ENCODE measurements at regions not wholly inside any gene's neighbourhood (a gene's known extent, or its start where the extent isn't known, plus 50 kb on each side); places are given as distances from the start of the nearest gene placed in this dataset.

GRCh38 chr11:80625563-80625962, 1184.7 kb upstream of the TENM4 start:
- DNase-seq (no peak), ATAC-seq (ENCODE audit: low read depth) (no peak)
- no peak overlapping the region for H3K4ac ChIP-seq (ENCODE audit: low read depth, low read length)
- no peak for TF ChIP-seq BHLHE40 (IDR thresholded peaks at IDR 0.05; ENCODE audit: low read depth, low read length)
- TF ChIP-seq MAFK (IDR thresholded peaks at IDR 0.05; ENCODE audit: low read depth, low read length), result no peak
- TF ChIP-seq CEBPB (IDR thresholded peaks at IDR 0.05; ENCODE audit: low read depth, low read length), result no peak
- no peak for TF ChIP-seq FOS (IDR thresholded peaks at IDR 0.05; ENCODE audit: low read depth, low read length)
- TF ChIP-seq, protein P1, sequence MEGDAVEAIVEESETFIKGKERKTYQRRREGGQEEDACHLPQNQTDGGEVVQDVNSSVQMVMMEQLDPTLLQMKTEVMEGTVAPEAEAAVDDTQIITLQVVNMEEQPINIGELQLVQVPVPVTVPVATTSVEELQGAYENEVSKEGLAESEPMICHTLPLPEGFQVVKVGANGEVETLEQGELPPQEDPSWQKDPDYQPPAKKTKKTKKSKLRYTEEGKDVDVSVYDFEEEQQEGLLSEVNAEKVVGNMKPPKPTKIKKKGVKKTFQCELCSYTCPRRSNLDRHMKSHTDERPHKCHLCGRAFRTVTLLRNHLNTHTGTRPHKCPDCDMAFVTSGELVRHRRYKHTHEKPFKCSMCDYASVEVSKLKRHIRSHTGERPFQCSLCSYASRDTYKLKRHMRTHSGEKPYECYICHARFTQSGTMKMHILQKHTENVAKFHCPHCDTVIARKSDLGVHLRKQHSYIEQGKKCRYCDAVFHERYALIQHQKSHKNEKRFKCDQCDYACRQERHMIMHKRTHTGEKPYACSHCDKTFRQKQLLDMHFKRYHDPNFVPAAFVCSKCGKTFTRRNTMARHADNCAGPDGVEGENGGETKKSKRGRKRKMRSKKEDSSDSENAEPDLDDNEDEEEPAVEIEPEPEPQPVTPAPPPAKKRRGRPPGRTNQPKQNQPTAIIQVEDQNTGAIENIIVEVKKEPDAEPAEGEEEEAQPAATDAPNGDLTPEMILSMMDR (conservative IDR thresholded peaks at IDR 0.05; ENCODE audit: low read depth, low read length), result no peak
- TF ChIP-seq CHD1 (IDR thresholded peaks at IDR 0.05; ENCODE audit: low read depth, low read length), result no peak
- no peak for TF ChIP-seq RCOR1 (IDR thresholded peaks at IDR 0.05; ENCODE audit: insufficient replicate concordance, low read length)
- TF ChIP-seq RFX5 (IDR thresholded peaks at IDR 0.05; ENCODE audit: low read depth, low read length), result no peak
- TF ChIP-seq RAD21 (IDR thresholded peaks at IDR 0.05; ENCODE audit: low read length), result no peak
- intact Hi-C loops (cut with micrococcal nuclease), result no loop called here
- no peaks in the 10 kb centered on the region for H3K9me3 ChIP-seq (ENCODE audit: control insufficient read depth, insufficient read depth, low read length)
- no peak overlapping the region for H2BK120ac ChIP-seq (ENCODE audit: low read depth, low read length)
- H2BK5ac ChIP-seq (ENCODE audit: low read depth, low read length, poor library complexity, severe bottlenecking), result no peak overlapping the region
- no peak overlapping the region for H4K5ac ChIP-seq (ENCODE audit: low read depth, low read length)
- H2AFZ ChIP-seq (replicated peaks; ENCODE audit: low read length, poor library complexity), result no peak overlapping the region
- H2AK9ac ChIP-seq (replicated peaks; ENCODE audit: low read depth, low read length, poor library complexity), result no peak overlapping the region
- in situ Hi-C loops (cut with MboI; ENCODE audit: low sequenced_read_pairs), result no loop called here
- no peak overlapping the region for H2AK5ac ChIP-seq (ENCODE audit: low read depth, low read length)
- WGBS, 2 experiments (ENCODE audit: extremely low coverage in 2 of 2, insufficient read length in 1 of 2), result no CpG with 5 or more reads among the region's 3 CpGs
- H4K91ac ChIP-seq (ENCODE audit: insufficient read depth, low read depth, low read length), result no peak overlapping the region
- H3K23ac ChIP-seq (ENCODE audit: low read depth, low read length), result no peak overlapping the region
- H3K56ac ChIP-seq (ENCODE audit: extremely low read depth, insufficient read depth, low read length), result no peak overlapping the region
- H3K36me3 ChIP-seq (ENCODE audit: control insufficient read depth, insufficient read depth, low read length), result no peaks in the 10 kb centered on the region
- no peak overlapping the region for H3K4me2 ChIP-seq (ENCODE audit: low read depth, low read length)
- H3K9ac ChIP-seq (ENCODE audit: low read depth, low read length), result no peak overlapping the region
- no peaks in the 10 kb centered on the region for H3K79me1 ChIP-seq (ENCODE audit: low read depth in 1 of 2, low read length in 2 of 2)
- H3K4me1 ChIP-seq (ENCODE audit: control insufficient read depth, insufficient read depth, low read length), result no peaks in the 10 kb centered on the region
- H3K4me3 ChIP-seq (ENCODE audit: insufficient read depth, low read depth, low read length), result no peak overlapping the region
- no peak overlapping the region for H3K27ac ChIP-seq (ENCODE audit: insufficient read depth, low read length)
- no peak overlapping the region for H2BK20ac ChIP-seq (ENCODE audit: low read depth, low read length)
- no TSS peak for BruUV-seq (replicated peaks)
- H3K14ac ChIP-seq (replicated peaks; ENCODE audit: low read depth, low read length), result no peak overlapping the region
- CTCF ChIA-PET, result no interaction called here
- H4K20me1 ChIP-seq (ENCODE audit: insufficient read depth, low read length), result no peaks in the 10 kb centered on the region
- no peak overlapping the region for H4K8ac ChIP-seq (ENCODE audit: low read depth in 2 of 2, low read length in 2 of 2)
- no peaks in the 10 kb centered on the region for H3K27me3 ChIP-seq (ENCODE audit: control insufficient read depth, insufficient read depth, low read length)
- H3K18ac ChIP-seq (ENCODE audit: low read depth, low read length), result no peak overlapping the region
- dilution Hi-C loops (cut with HindIII; ENCODE audit: low sequenced_read_pairs, unreplicated experiment), result no loop called here
- H3K9me1 ChIP-seq (ENCODE audit: insufficient read depth, low read length), result no peaks in the 10 kb centered on the region
- H2BK15ac ChIP-seq (ENCODE audit: low read depth, low read length), result no peak overlapping the region
- POLR2A ChIA-PET (ENCODE audit: unreplicated experiment), result no interaction called here
